K562 (cell line): ENCODE measurements at regions not wholly inside any gene's neighbourhood (a gene's known extent, or its start where the extent isn't known, plus 50 kb on each side); places are given as distances from the start of the nearest gene placed in this dataset.
A peak's percentile ranks its signal among the peaks of the same experiment; 100 is the strongest.

Source experiments
- ATAC-seq: fragments of 200-7000 bp; cut with Tn5 transposase; 3 replicates; pipeline ENCODE4 v1.9.1; 2020; ENCODE audit warnings: moderate library complexity
- BruUV-seq: library from RNA; stranded (reverse); fragments of 400-500 nt; replicated peaks from 2 replicates; lab custom pipeline; 2021; lab: Mats Ljungman, UMichigan
- CTCF ChIA-PET: fragments of 300-600 bp; formaldehyde crosslinking; extraction: SDS; loops from one replicate; lab custom pipeline; 2021; ENCODE audit warnings: low intra/inter-chr PET ratio; lab: Yijun Ruan, JAX
- POLR2A ChIA-PET: fragments of 300-600, 350-650 bp; sonication (Branson Sonifier 250); formaldehyde crosslinking; extraction: SDS; loops from one replicate; lab custom pipeline; 2021; ENCODE audit warnings: antibody characterized with exemption, inconsistent platforms; lab: Yijun Ruan, JAX
- DNase-seq, 4 experiments: peaks; one replicate each; pipeline versions ENCODE4 v3.0.0 to v3.0.0-alpha.2; 2011 to 2018; ENCODE audit warnings: low spot score in 3 of 4, mixed read lengths in 3 of 4; ENCODE audit errors: extremely low read depth in 1 of 4
- FAIRE-seq: peaks from 2 replicates; lab custom pipeline; 2011; peaks lifted over from hg19 to GRCh38; lab: Jason Lieb, UNC
- H2AFZ ChIP-seq: 2 replicates; pipeline ENCODE4 v1.6.0; 2011; ENCODE audit warnings: low read depth, low read length, control low read depth, inconsistent platforms
- H3K27ac ChIP-seq: fragments of 200-600 bp; 3 replicates; pipeline ENCODE4 v1.8.0; 2011; ENCODE audit warnings: low read depth, mild to moderate bottlenecking, control low read depth, inconsistent platforms, low read length, moderate library complexity, mixed read lengths; ENCODE audit errors: extremely low read depth
- H3K27me3 ChIP-seq, 2 experiments: fragments of 300-600 bp in 1 of 2; 2 replicates in 1 of 2; 3 replicates in 1 of 2; pipeline versions ENCODE4 v1.6.0 to v1.8.0; 2011; ENCODE audit warnings: inconsistent platforms in 2 of 2, low read length in 2 of 2, mild to moderate bottlenecking in 1 of 2, mixed read lengths in 1 of 2, moderate library complexity in 1 of 2; ENCODE audit not compliant: control insufficient read depth in 2 of 2, insufficient read depth in 2 of 2
- H3K36me3 ChIP-seq: fragments of 300-600 bp; 3 replicates; pipeline ENCODE4 v1.8.0; 2011; ENCODE audit warnings: mild to moderate bottlenecking, low read length, inconsistent platforms; ENCODE audit not compliant: control insufficient read depth, insufficient read depth
- H3K4me1 ChIP-seq, 2 experiments: fragments of 200-600 bp in 1 of 2; replicated peaks in 1 of 2; 2 replicates in 1 of 2; 3 replicates in 1 of 2; pipeline versions ENCODE4 v1.5.1 to v1.8.0; 2011; ENCODE audit warnings: inconsistent platforms in 2 of 2, low read length in 2 of 2, mild to moderate bottlenecking in 1 of 2, mixed read lengths in 1 of 2, moderate library complexity in 1 of 2; ENCODE audit not compliant: control insufficient read depth in 2 of 2, insufficient read depth in 2 of 2
- H3K4me2 ChIP-seq: 2 replicates; pipeline ENCODE4 v1.6.1; 2011; ENCODE audit warnings: low read length, control low read depth, inconsistent platforms, mixed read lengths; ENCODE audit not compliant: insufficient read depth
- H3K4me3 ChIP-seq: fragments of 200-600 bp; sonication (generic), shearing (Covaris generic); 2 replicates; pipeline ENCODE4 v1.5.1; 2016; ENCODE audit warnings: control low read depth, inconsistent platforms
- H3K79me2 ChIP-seq: fragments of 200-600 bp; 3 replicates; pipeline ENCODE4 v1.8.0; 2011; ENCODE audit warnings: low read length, inconsistent platforms; ENCODE audit not compliant: control insufficient read depth, insufficient read depth
- H3K9ac ChIP-seq, 2 experiments: 2 replicates each; pipeline versions ENCODE4 v1.6.0 to v1.6.1; 2011; ENCODE audit warnings: low read depth in 2 of 2, low read length in 2 of 2, control low read depth in 1 of 2, inconsistent platforms in 1 of 2, mild to moderate bottlenecking in 1 of 2, mixed read lengths in 1 of 2; ENCODE audit not compliant: insufficient read depth in 1 of 2
- H3K9me1 ChIP-seq: one replicate; pipeline ENCODE4 v1.6.0; 2011; ENCODE audit warnings: inconsistent platforms, mild to moderate bottlenecking, low read length, moderate library complexity; ENCODE audit not compliant: control insufficient read depth, insufficient read depth
- H3K9me3 ChIP-seq: replicated peaks from 2 replicates; pipeline ENCODE4 v1.5.1; 2011; ENCODE audit warnings: low read depth, low read length, inconsistent platforms; ENCODE audit not compliant: control insufficient read depth, insufficient read depth
- H4K20me1 ChIP-seq: replicated peaks from 2 replicates; pipeline ENCODE4 v1.6.1; 2011; ENCODE audit warnings: low read length, inconsistent platforms, mixed read lengths; ENCODE audit not compliant: control insufficient read depth, insufficient read depth
- BCLAF1 ChIP-seq, 2 experiments: fragments of 450-650 bp in 1 of 2; IDR thresholded peaks; 2 replicates each; pipeline ENCODE4 v1.6.1; 2011 to 2017; ENCODE audit warnings: low read depth in 2 of 2, antibody characterized with exemption in 1 of 2, borderline replicate concordance in 1 of 2, low read length in 1 of 2, mild to moderate bottlenecking in 1 of 2, mixed read lengths in 1 of 2; ENCODE audit not compliant: control insufficient read depth in 1 of 2
- CAMTA2 ChIP-seq: fragments of 250-450 bp; sonication (Bioruptor Pico); conservative IDR thresholded peaks from 2 replicates; pipeline ENCODE4 v1.5.1; 2022
- CBFB ChIP-seq: sonication (generic); formaldehyde crosslinking; IDR thresholded peaks from 2 replicates; pipeline ENCODE4 v1.4.0; 2020; ENCODE audit warnings: mild to moderate bottlenecking, missing genetic modification reagents
- HINFP ChIP-seq: fragments of 450-650 bp; conservative IDR thresholded peaks from 2 replicates; pipeline ENCODE4 v1.6.1; 2016; ENCODE audit warnings: missing genetic modification characterization, low read depth, mild to moderate bottlenecking, control low read depth, missing compliant biosample characterization
- MCM3 ChIP-seq: fragments of 450-650 bp; IDR thresholded peaks from 2 replicates; pipeline ENCODE4 v1.6.1; 2016
- RBM14 ChIP-seq: fragments of 200-400 bp; formaldehyde crosslinking; IDR thresholded peaks from 2 replicates; pipeline ENCODE4 v1.6.1; 2018; ENCODE audit warnings: low read depth, mild to moderate bottlenecking, low read length, moderate library complexity, borderline replicate concordance; ENCODE audit not compliant: insufficient read depth
- SAP30 ChIP-seq: fragments of 200-600 bp; sonication (generic); IDR thresholded peaks from 2 replicates; pipeline ENCODE4 v1.6.1; 2012; ENCODE audit warnings: borderline replicate concordance, low read depth, mild to moderate bottlenecking, moderate library complexity, low read length, control low read depth, inconsistent platforms; ENCODE audit not compliant: insufficient read depth, poor library complexity, severe bottlenecking
- TCF3 ChIP-seq: sonication (generic); formaldehyde crosslinking; IDR thresholded peaks from 2 replicates; pipeline ENCODE4 v1.4.0; 2020; ENCODE audit warnings: mild to moderate bottlenecking, missing genetic modification reagents
- ZNF316 ChIP-seq: fragments of 450-650 bp; IDR thresholded peaks from 2 replicates; pipeline ENCODE4 v1.6.1; 2016
- WGBS: fragments of 100-300 bp; shearing (Covaris generic); methylation state at CpG from one replicate; pipeline ENCODE4 v1.1.6; 2016; ENCODE audit warnings: low coverage, mixed read lengths; ENCODE audit not compliant: insufficient coverage; ENCODE audit errors: missing lambda C conversion rate; 5-methylcytosine and 5-hydroxymethylcytosine counted together
- in situ Hi-C: fragments of 300-500 bp; cut with MboI; formaldehyde crosslinking; loops from 4 replicates; pipeline ENCODE4 v1.15.0; 2018; ENCODE audit warnings: inconsistent platforms, mixed read lengths
- intact Hi-C: fragments of 100-400 bp; cut with micrococcal nuclease; formaldehyde crosslinking; loops from 2 replicates; pipeline ENCODE4 v1.14.2; 2022

- POLR2A ChIA-PET: no interaction called here
- no peak for ATAC-seq
- CTCF ChIA-PET: no interaction called here
- intact Hi-C loops: no loop called here
- Histone ChIP-seq H4K20me1 (no peaks in the 10 kb centered on the region), H3K4me2 (no peak overlapping the region), H2AFZ (peak overlapping the region; percentile 22; the same call in 1 of the 2 replicates), H3K27me3 (no peaks in the 10 kb centered on the region), H3K27ac (no peak overlapping the region), H3K4me1 (peaks cover 0 to 3% of the 10 kb centered on the region in 2 experiments; a peak in 1 of 5 replicates), H3K9me1 (no peaks in the 10 kb centered on the region), H3K4me3 (no peak overlapping the region), H3K79me2 (no peaks in the 10 kb centered on the region), H3K9ac (no peak overlapping the region), H3K36me3 (no peaks in the 10 kb centered on the region), H3K9me3 (no peaks in the 10 kb centered on the region)
- in situ Hi-C loops: no loop called here
- no peak for FAIRE-seq
- WGBS: 3% methylated on average over 5 of the region's 5 CpGs
- no TSS peak for BruUV-seq
- no peak for DNase-seq
- TF ChIP-seq MCM3 (no peak), ZNF316 (0 out of 2 replicates have a peak, but pooled peaks have one; percentile 27)
Measured at GRCh38 chr15:39363761-39364586, 216.9 kb upstream of the THBS1 start.

GRCh38 chr15:39364721-39365120 lies 216.2 kb upstream of the THBS1 start:
- no peak for FAIRE-seq
- Histone ChIP-seq H3K36me3 (no peaks in the 10 kb centered on the region), H3K9me3 (no peaks in the 10 kb centered on the region), H3K27ac (no peak overlapping the region), H3K27me3 (no peaks in the 10 kb centered on the region), H4K20me1 (no peaks in the 10 kb centered on the region), H3K4me3 (no peak overlapping the region), H3K9ac (no peak overlapping the region), H3K4me1 (no peaks in the 10 kb centered on the region), H3K9me1 (no peaks in the 10 kb centered on the region), H3K4me2 (no peak overlapping the region), H3K79me2 (no peaks in the 10 kb centered on the region), H2AFZ (no peak overlapping the region)
- WGBS: 0% methylated on average over 1 of the region's 1 CpG
- in situ Hi-C loops: no loop called here
- BruUV-seq: no TSS peak
- DNase-seq: no peak
- intact Hi-C loops: loop anchor here (5.0 kb wide), 1 partner anchor 47 kb away; no protein-coding TSS in a partner anchor
- ChIA-PET POLR2A (no interaction called here), CTCF (no interaction called here)
- no peak for ATAC-seq
- no peak for TF ChIP-seq HINFP
- no peak for TF ChIP-seq SAP30
- TF ChIP-seq RBM14: no peak
- TF ChIP-seq TCF3 (CRISPR knock-in tag): no peak
- TF ChIP-seq BCLAF1 (IDR thresholded peaks at IDR 0.05; ENCODE audit: borderline replicate concordance in 1 of 2, control insufficient read depth in 1 of 2, low read depth in 2 of 2, low read length in 1 of 2): no peak
- no peak for TF ChIP-seq CBFB (CRISPR knock-in tag)
- no peak for TF ChIP-seq CAMTA2 (CRISPR knock-in tag)
